OCI-LY1 (cell line): ENCODE measurements at regions not wholly inside any gene's neighbourhood (a gene's known extent, or its start where the extent isn't known, plus 50 kb on each side); places are given as distances from the start of the nearest gene placed in this dataset.

Source experiments
- EZH2 ChIP-seq: fragments of 200-600 bp; sonication (generic), shearing (Covaris generic); IDR thresholded peaks from 2 replicates; pipeline ENCODE4 v1.8.0; 2017; ENCODE audit warnings: borderline replicate concordance, mixed run types, mild to moderate bottlenecking, antibody characterized with exemption, low read length, moderate library complexity, mixed read lengths
- TF ChIP-seq, protein P1 (sequence below): fragments of 200-600 bp; sonication (generic), shearing (Covaris generic); IDR thresholded peaks from 2 replicates; pipeline ENCODE4 v1.5.1; 2017; ENCODE audit warnings: mild to moderate bottlenecking, antibody characterized with exemption, low read length, moderate library complexity, mixed read lengths

DNA sequence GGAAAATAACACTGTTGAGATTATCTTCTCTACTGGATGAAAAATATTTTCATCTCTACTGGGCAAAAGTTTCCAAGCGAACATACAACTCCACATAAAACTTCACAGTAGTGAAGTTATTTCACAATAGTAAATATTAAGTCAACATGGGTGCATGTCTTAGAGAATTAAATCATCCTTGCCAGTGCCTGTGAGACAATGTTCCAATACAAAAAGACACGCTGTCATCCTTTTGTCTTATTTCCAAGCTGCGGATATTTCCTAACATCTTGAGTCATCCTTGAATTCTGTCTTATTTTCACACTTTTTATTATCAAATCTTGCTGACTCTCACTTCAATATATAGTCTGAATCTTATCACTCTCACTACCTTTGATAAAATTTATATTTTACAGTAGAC lies 142.9 kb upstream of the KITLG start:
- TF ChIP-seq EZH2, result no peak
- TF ChIP-seq, protein P1, sequence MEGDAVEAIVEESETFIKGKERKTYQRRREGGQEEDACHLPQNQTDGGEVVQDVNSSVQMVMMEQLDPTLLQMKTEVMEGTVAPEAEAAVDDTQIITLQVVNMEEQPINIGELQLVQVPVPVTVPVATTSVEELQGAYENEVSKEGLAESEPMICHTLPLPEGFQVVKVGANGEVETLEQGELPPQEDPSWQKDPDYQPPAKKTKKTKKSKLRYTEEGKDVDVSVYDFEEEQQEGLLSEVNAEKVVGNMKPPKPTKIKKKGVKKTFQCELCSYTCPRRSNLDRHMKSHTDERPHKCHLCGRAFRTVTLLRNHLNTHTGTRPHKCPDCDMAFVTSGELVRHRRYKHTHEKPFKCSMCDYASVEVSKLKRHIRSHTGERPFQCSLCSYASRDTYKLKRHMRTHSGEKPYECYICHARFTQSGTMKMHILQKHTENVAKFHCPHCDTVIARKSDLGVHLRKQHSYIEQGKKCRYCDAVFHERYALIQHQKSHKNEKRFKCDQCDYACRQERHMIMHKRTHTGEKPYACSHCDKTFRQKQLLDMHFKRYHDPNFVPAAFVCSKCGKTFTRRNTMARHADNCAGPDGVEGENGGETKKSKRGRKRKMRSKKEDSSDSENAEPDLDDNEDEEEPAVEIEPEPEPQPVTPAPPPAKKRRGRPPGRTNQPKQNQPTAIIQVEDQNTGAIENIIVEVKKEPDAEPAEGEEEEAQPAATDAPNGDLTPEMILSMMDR, result no peak
